Natural killer cell (primary cell): ENCODE measurements at regions not wholly inside any gene's neighbourhood (a gene's known extent, or its start where the extent isn't known, plus 50 kb on each side); places are given as distances from the start of the nearest gene placed in this dataset.

ENCODE experiments used
- ATAC-seq, 3 donors: fragments of 150-1000 bp in 2 of 3; fragments of 200-7000 bp in 1 of 3; cut with Tn5 transposase; 1 replicate in 1 of 3; 2 replicates in 2 of 3; pipeline ENCODE4 v1.10.0; 2021; ENCODE audit warnings: mild to moderate bottlenecking in 2 of 3, moderate library complexity in 2 of 3
- DNase-seq, 2 donors: peaks; one replicate each; pipeline versions ENCODE4 v3.0.0 to v3.0.0-alpha.2; 2013 to 2021; ENCODE audit warnings: mixed read lengths in 1 of 2
- H3K27ac ChIP-seq: one replicate; pipeline ENCODE4 v1.5.1; 2013; ENCODE audit warnings: mild to moderate bottlenecking, low read length
- H3K27me3 ChIP-seq: one replicate; pipeline ENCODE4 v1.6.1; 2013; ENCODE audit warnings: low read length; ENCODE audit not compliant: control insufficient read depth, insufficient read depth
- H3K36me3 ChIP-seq: one replicate; pipeline ENCODE4 v1.6.1; 2013; ENCODE audit warnings: low read length; ENCODE audit not compliant: control insufficient read depth, insufficient read depth
- H3K4me1 ChIP-seq: one replicate; pipeline ENCODE4 v1.6.1; 2013; ENCODE audit warnings: low read length; ENCODE audit not compliant: control insufficient read depth, insufficient read depth
- H3K4me3 ChIP-seq: one replicate; pipeline ENCODE4 v1.5.1; 2013; ENCODE audit warnings: low read length
- H3K9me3 ChIP-seq: one replicate; pipeline ENCODE4 v1.6.1; 2013; ENCODE audit warnings: low read length; ENCODE audit not compliant: control insufficient read depth, insufficient read depth
- H3K27ac Mint-ChIP-seq, 2 donors: one replicate each; pipeline ENCODE4 v1.8.0; 2022; ENCODE audit warnings: mild to moderate bottlenecking in 2 of 2, mixed read lengths in 2 of 2, moderate library complexity in 1 of 2
- H3K27me3 Mint-ChIP-seq, 2 donors: one replicate each; pipeline ENCODE4 v1.8.0; 2022; ENCODE audit warnings: low read depth in 2 of 2, mixed read lengths in 2 of 2
- H3K36me3 Mint-ChIP-seq: one replicate; pipeline ENCODE4 v1.8.0; 2022; ENCODE audit warnings: mixed read lengths
- H3K4me1 Mint-ChIP-seq, 2 donors: one replicate each; pipeline ENCODE4 v1.8.0; 2022; ENCODE audit warnings: mixed read lengths in 2 of 2
- H3K4me3 Mint-ChIP-seq: one replicate; pipeline ENCODE4 v1.8.0; 2022; ENCODE audit warnings: mild to moderate bottlenecking, moderate library complexity, mixed read lengths
- H3K9me3 Mint-ChIP-seq, 2 donors: one replicate each; pipeline ENCODE4 v1.8.0; 2022; ENCODE audit warnings: mixed read lengths in 2 of 2
- CTCF ChIP-seq: fragments of 200-600 bp; IDR thresholded peaks from one replicate; pipeline ENCODE4 v1.8.0; 2022; ENCODE audit warnings: antibody characterized with exemption
- WGBS: methylation state at CpG from one replicate; pipeline ENCODE4 v1.1.7; 2013; ENCODE audit warnings: missing lambda C conversion rate; ENCODE audit not compliant: insufficient coverage; 5-methylcytosine and 5-hydroxymethylcytosine counted together
- intact Hi-C: fragments of 100-400 bp; cut with micrococcal nuclease; formaldehyde crosslinking; loops from one replicate; pipeline ENCODE4 v1.14.2; 2022

- Histone ChIP-seq H3K27me3 (no peaks in the 10 kb centered on the region), H3K36me3 (no peaks in the 10 kb centered on the region), H3K9me3 (no peaks in the 10 kb centered on the region), H3K4me1 (no peaks in the 10 kb centered on the region), H3K27ac (no peak overlapping the region), H3K4me3 (no peak overlapping the region)
- ATAC-seq (no peak), DNase-seq (no peak)
- Mint-ChIP-seq H3K36me3 (no peaks in the 10 kb centered on the region), H3K9me3 (no peaks in the 10 kb centered on the region), H3K4me3 (no peak overlapping the region), H3K27ac (no peak overlapping the region), H3K27me3 (peaks cover 0 to 17% of the 10 kb centered on the region in 2 donors), H3K4me1 (no peaks in the 10 kb centered on the region)
- intact Hi-C loops = no loop called here
- WGBS = 96% methylated on average over 8 of the region's 8 CpGs
- TF ChIP-seq CTCF = no peak
These were observed 146.0 kb upstream of the SFSWAP start for GRCh38 chr12:131564845-131565244.

GRCh38 chr12:131565267-131566015 is 145.4 kb upstream of the SFSWAP start:
- intact Hi-C loops = loop anchor here (2.0 kb wide), 1 partner anchor 17 kb away; no protein-coding TSS in a partner anchor
- TF ChIP-seq CTCF = no peak
- peaks cover 3 to 17% of the 10 kb centered on the region in 2 donors for H3K27me3 Mint-ChIP-seq
- no peaks in the 10 kb centered on the region for H3K9me3 Mint-ChIP-seq
- ATAC-seq = no peak
- H3K4me1 ChIP-seq = no peaks in the 10 kb centered on the region
- H3K4me3 Mint-ChIP-seq = no peak overlapping the region
- H3K27me3 ChIP-seq = no peaks in the 10 kb centered on the region
- H3K4me1 Mint-ChIP-seq = no peaks in the 10 kb centered on the region
- no peaks in the 10 kb centered on the region for H3K36me3 ChIP-seq
- H3K36me3 Mint-ChIP-seq = no peaks in the 10 kb centered on the region
- 85% methylated on average over 25 of the region's 25 CpGs for WGBS
- no peak overlapping the region for H3K4me3 ChIP-seq
- H3K9me3 ChIP-seq = no peaks in the 10 kb centered on the region
- no peak overlapping the region for H3K27ac ChIP-seq
- no peak overlapping the region for H3K27ac Mint-ChIP-seq
- DNase-seq = no peak

- no peaks in the 10 kb centered on the region for H3K9me3 Mint-ChIP-seq
- H3K4me3 Mint-ChIP-seq = no peak overlapping the region
- no peak overlapping the region for H3K27ac Mint-ChIP-seq
- no peaks in the 10 kb centered on the region for H3K27me3 ChIP-seq
- TF ChIP-seq CTCF = no peak
- no peak overlapping the region for H3K27ac ChIP-seq
- H3K9me3 ChIP-seq = no peaks in the 10 kb centered on the region
- no peaks in the 10 kb centered on the region for H3K36me3 ChIP-seq
- H3K4me1 ChIP-seq = no peaks in the 10 kb centered on the region
- intact Hi-C loops = no loop called here
- peaks cover 12 to 14% of the 10 kb centered on the region in 2 donors for H3K27me3 Mint-ChIP-seq
- ATAC-seq = no peak
- H3K36me3 Mint-ChIP-seq = no peaks in the 10 kb centered on the region
- DNase-seq = no peak
- H3K4me1 Mint-ChIP-seq = no peaks in the 10 kb centered on the region
- no peak overlapping the region for H3K4me3 ChIP-seq
These were observed 142.6 kb upstream of the SFSWAP start for GRCh38 chr12:131568336-131568735.

GRCh38 chr12:131570596-131570995 is 140.3 kb upstream of the SFSWAP start:
- H3K4me3 ChIP-seq = no peak overlapping the region
- no peaks in the 10 kb centered on the region for H3K27me3 ChIP-seq
- no peaks in the 10 kb centered on the region for H3K36me3 ChIP-seq
- Mint-ChIP-seq H3K4me3 (no peak overlapping the region), H3K27me3 (peaks cover 12% of the 10 kb centered on the region in 2 donors), H3K9me3 (no peaks in the 10 kb centered on the region), H3K4me1 (no peaks in the 10 kb centered on the region), H3K27ac (no peak overlapping the region), H3K36me3 (no peaks in the 10 kb centered on the region)
- H3K9me3 ChIP-seq = no peaks in the 10 kb centered on the region
- H3K27ac ChIP-seq = no peak overlapping the region
- intact Hi-C loops = no loop called here
- DNase-seq (no peak), ATAC-seq (no peak)
- no peaks in the 10 kb centered on the region for H3K4me1 ChIP-seq
- TF ChIP-seq CTCF = no peak
- WGBS = 81% methylated on average over 8 of the region's 8 CpGs
